ENCODE measurements at regions not wholly inside any gene's neighbourhood (a gene's known extent, or its start where the extent isn't known, plus 50 kb on each side); places are given as distances from the start of the nearest gene placed in this dataset.

- no peak for DNase-seq
Observed at GRCh38 chr4:125440814-125441213, 126.1 kb downstream of the FAT4 start.

GRCh38 chr4:125444166-125444565, 129.4 kb downstream of the FAT4 start:
- no peak for DNase-seq

- DNase-seq = no peak
Observed at GRCh38 chr4:125445525-125445924, 130.8 kb downstream of the FAT4 start.

GRCh38 chr4:125447551-125448290, 133.0 kb downstream of the FAT4 start:
- DNase-seq = no peak

- no peak for DNase-seq
Observed at GRCh38 chr4:125456075-125456474, 141.3 kb downstream of the FAT4 start.

- no peak for DNase-seq
Observed at GRCh38 chr4:125459531-125459930, 144.8 kb downstream of the FAT4 start.

GRCh38 chr4:125461676-125462363, 147.1 kb downstream of the FAT4 start:
- no peak for DNase-seq

GRCh38 chr4:125464146-125464545, 149.4 kb downstream of the FAT4 start:
- DNase-seq = no peak

- no peak for DNase-seq
Observed at GRCh38 chr4:125481334-125482045, 166.7 kb downstream of the FAT4 start.

GRCh38 chr4:125482822-125483221, 168.1 kb downstream of the FAT4 start:
- no peak for DNase-seq

GRCh38 chr4:125483278-125483677, 168.5 kb downstream of the FAT4 start:
- DNase-seq = no peak

GRCh38 chr4:125484912-125485311, 170.2 kb downstream of the FAT4 start:
- DNase-seq = no peak

GRCh38 chr4:125486351-125486750, 171.6 kb downstream of the FAT4 start:
- DNase-seq = no peak

- DNase-seq = no peak
Observed at GRCh38 chr4:125489952-125490690, 175.4 kb downstream of the FAT4 start.

GRCh38 chr4:125492957-125493356, 178.2 kb downstream of the FAT4 start:
- no peak for DNase-seq

- DNase-seq = no peak
Observed at GRCh38 chr4:125497861-125498260, 183.1 kb downstream of the FAT4 start.

GRCh38 chr4:125498981-125499380, 184.2 kb downstream of the FAT4 start:
- no peak for DNase-seq

- no peak for DNase-seq
Observed at GRCh38 chr4:125501090-125501489, 186.3 kb downstream of the FAT4 start.

GRCh38 chr4:125501568-125501967, 186.8 kb downstream of the FAT4 start:
- no peak for DNase-seq

GRCh38 chr4:125505621-125506020, 190.9 kb downstream of the FAT4 start:
- no peak for DNase-seq

GRCh38 chr4:125507141-125507540, 192.4 kb downstream of the FAT4 start:
- DNase-seq = no peak

GRCh38 chr4:125511715-125512114, 197.0 kb downstream of the FAT4 start:
- DNase-seq = no peak

GRCh38 chr4:125515016-125515415, 200.3 kb downstream of the FAT4 start:
- DNase-seq = no peak
